Stimulated activated CD8-positive, alpha-beta memory T cell treated with anti-CD3 and anti-CD28 coated beads, Interleukin-7, amount 100 ng/mL, for 24 hours (primary cell): ENCODE measurements at regions not wholly inside any gene's neighbourhood (a gene's known extent, or its start where the extent isn't known, plus 50 kb on each side); places are given as distances from the start of the nearest gene placed in this dataset.

Source experiments
- DNase-seq: peaks from one replicate; pipeline ENCODE4 v3.0.0-alpha.2; 2020; ENCODE audit warnings: low read depth

DNA sequence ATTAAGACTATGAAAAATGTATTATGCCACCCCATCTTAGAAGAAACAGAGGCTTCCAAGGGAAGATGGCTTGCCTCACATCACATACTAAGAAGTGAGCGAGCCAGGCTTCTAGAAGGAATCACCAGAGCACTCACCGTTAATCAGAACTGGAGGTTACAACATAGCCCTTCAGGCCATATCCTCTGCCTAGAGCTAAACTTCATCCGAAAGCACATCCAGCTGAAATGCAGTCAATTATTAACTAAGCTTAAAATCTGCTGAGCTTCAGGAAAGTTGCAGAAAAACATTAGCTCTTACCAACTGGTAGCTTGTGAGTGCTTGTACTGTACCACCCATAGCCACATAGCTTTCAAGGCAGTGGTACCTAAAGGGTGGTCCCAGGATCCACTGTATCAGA, 483.2 kb downstream of the TBL1XR1 start:
- no peak for DNase-seq

DNA sequence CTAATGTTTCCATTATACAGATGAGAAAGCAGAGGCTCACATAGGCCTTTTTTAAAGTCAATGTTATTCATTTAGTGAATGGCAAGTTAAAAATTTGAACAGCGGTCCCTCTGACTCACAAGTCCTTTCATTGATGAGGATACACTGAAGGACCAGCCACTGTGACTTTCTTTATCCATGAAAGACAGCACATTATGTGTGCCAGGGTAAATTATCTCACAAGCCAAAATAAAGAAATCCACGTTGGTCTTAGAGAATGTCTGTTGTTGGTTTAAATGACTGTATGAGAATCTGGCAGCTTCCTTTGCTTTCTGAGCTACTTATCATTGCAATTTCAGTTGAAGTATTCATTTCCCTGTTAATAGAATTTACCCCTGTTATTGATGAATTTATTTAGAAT, 485.1 kb downstream of the TBL1XR1 start:
- no peak for DNase-seq

GRCh38 chr3:176699288-176699687, 498.0 kb downstream of the TBL1XR1 start:
- DNase-seq: no peak

DNA sequence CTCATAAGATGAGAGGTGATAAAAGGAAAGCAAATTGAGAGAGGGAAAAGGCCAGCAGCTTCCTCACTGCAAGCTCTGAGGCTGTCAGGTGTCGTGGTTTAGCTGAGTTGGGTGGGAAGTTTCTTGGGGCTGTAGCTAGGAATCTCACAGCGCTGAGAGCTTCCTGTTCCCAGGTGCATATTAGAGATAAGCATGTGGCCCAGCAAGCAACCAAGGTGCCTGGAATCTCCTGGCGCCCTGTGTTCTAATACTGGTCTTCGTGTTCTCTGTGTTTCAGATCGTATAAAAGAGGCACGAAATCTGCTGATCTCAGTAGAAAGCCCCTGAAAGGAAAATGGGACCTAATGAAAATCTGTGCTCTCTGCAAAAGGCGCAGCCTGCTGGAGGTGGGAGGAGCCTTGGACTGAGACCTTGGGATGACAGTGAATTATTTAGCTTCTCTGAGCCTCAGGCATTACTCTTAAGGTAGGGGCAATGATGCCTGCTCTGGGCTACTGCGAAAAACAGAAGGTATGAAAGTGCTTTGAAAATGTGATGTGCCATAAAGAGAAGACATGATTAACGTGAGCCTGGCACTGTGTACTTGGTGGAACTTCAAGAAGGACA, 499.9 kb downstream of the TBL1XR1 start:
- no peak for DNase-seq

GRCh38 chr3:176696816-176697215, 500.5 kb downstream of the TBL1XR1 start:
- no peak for DNase-seq

DNA sequence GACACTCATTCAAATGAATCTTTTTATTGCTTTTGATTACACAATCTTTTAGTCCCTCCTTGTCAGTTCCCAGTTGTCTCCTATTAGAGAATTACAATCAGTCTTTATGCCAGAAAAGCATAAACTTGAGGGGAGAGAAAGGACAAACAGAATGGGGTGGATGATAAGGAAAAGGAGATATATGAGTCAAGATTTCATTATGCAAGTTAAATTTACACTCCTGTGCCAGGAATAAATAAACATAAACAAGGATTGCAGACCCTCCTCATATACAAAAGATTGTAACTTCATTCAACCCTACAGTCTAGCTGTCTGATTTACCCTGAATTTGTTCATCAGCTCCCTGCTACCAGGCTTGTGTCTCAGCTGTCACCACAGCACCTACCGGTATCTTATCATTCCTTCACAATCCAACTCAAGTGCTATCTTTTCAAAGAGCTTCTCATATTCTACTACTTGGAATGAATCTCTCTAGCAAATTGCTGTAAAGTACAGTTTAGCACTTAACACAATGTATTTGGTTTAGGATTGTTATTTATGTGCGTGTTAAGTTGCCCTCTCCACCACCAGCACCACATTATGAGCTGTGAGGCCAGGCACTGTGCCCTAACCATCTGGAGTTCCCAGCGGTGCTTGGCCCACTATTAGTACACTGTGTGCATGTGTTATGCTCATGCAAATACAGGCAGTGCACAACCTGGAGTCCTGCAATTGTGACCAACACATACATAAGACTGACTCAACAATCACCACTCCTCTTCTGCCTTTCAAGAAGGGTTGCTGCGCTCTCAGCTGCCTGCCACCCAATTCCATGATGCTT, 504.1 kb downstream of the TBL1XR1 start:
- no peak for DNase-seq

GRCh38 chr3:176692199-176692965, 504.9 kb downstream of the TBL1XR1 start:
- no peak for DNase-seq

GRCh38 chr3:176690083-176690869, 507.0 kb downstream of the TBL1XR1 start:
- DNase-seq: no peak

DNA sequence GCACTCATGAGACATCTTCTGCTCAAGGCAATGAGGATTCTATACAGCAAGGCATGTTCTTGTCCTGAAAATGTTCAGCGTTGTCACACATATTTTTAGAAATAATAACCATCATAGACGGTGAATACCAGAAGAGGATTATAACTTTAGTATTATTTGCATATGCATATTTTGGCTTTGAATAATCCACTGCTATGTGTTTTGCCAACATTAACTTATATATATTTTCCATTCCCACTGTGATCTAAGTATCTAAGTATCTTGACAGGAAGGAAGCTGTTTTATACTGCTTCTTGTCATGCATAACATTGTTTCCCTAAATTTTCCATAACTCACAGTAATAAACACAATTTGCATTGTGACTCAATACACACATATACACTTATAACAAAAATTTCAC, 509.5 kb downstream of the TBL1XR1 start:
- no peak for DNase-seq

GRCh38 chr3:176683382-176683781, 513.9 kb downstream of the TBL1XR1 start:
- DNase-seq: no peak

DNA sequence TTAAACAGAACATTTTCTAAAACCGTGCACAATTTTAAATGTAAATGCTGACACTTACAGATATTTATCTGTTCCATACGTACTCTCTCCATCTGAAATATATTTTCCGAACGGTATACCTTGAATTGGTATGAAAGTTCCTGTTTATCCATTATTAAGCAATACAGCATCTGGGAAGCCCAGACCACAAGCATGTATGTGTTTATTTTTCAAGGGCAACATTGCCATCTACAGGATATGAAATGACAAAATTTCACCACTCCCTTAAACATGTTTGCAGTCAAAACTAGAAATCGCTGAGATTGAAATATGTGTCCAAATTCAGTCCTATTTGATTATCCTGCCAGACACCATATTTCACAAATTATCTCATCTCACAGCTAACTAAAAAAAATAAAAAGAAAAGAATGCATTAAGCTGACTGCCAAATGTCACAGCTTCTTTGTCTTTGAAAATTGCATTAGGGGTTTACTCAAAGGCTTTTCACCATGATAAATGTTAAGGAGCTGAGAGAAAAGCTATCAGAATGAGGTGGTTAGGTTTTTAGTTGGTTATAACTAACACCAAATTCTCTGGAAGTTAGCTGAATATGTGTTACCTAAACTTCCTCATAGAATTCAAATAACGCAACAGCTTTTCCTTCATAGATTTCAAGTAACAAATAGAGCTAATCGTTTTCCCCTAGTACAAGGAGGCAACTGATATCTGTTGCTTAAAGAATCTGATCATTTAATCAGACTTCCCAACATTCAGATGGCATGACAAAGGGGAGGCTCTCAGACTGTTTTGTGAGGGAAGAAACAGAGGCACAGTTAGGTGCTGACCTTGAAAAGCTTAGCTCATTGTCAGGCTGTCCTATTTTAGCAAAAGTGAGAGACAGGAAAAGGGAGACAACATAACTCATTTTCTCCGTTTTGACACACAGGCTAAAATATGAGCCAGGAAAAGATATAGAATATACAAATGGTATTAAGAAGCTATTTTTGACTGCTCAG, 533.1 kb downstream of the TBL1XR1 start:
- no peak for DNase-seq

- DNase-seq: no peak
These were observed 533.9 kb downstream of the TBL1XR1 start for GRCh38 chr3:176663387-176663786.

- DNase-seq: no peak
These were observed 535.8 kb downstream of the TBL1XR1 start for GRCh38 chr3:176661432-176661964.

DNA sequence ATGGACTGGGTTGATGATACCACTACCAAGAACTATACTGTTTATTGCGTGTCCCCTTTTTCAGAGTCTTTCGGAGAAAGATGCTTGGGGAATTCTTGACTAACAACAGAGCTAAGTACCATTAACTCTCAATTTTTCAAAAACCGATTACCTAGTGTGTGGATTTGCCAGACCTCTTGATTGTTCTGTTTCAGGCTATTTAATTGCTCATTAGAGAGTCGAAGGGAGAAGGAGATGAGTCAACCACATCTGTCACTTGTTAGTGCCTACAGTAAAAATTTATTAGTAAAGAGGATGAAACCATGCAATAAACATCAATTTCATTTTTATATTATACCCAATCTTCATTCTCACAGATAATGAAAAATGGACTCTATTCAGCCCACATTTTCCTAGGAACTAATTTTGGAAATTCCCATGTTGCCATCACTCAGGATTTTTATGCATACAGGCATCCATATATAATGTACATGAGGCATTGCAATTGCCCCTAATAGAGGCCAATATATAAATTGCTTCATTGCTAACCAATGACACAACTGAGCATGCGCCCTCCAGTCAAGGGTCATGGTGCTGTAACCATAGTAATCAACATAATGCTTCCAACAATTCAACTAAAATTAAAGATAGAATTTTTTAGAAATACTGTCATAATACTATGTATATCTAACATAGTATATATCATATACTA, 541.7 kb downstream of the TBL1XR1 start:
- no peak for DNase-seq

DNA sequence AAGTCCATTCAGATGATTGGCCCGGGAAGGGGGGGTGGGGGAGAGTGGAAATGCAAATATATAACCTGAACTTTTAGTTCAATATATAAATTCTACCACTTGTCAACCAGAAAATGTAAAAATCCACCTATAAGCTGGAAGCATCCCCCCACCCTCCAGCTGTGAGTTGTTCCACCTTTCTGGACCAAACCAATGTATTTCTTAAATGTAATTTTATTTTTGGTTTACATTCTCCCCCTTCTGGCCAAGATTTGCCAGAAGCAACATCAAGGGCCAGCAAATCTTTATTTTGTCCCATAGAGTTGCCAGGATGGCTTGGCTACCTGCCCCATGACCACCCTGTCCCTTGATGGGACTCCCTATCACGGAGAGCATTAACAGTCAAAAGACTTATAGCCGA, 545.7 kb downstream of the TBL1XR1 start:
- no peak for DNase-seq

GRCh38 chr3:176650478-176650877, 546.8 kb downstream of the TBL1XR1 start:
- no peak for DNase-seq

DNA sequence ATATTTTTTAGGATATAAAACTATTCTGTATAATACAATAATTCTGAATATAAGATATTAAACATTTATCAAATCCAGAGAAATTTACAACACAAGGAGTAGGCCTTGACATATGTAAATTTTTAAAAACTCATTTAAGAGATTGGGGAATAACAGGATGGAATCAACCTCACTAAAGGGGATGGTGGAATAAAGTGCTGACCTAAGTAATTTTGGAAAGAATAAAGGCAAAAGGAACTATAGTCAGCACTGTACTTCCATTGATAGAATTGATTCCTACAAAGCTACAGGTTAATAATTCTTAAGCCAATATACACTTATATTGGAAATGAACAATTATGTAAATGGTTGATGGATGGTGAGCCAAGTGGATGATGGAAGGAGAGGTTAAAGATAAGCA, 549.3 kb downstream of the TBL1XR1 start:
- no peak for DNase-seq

DNA sequence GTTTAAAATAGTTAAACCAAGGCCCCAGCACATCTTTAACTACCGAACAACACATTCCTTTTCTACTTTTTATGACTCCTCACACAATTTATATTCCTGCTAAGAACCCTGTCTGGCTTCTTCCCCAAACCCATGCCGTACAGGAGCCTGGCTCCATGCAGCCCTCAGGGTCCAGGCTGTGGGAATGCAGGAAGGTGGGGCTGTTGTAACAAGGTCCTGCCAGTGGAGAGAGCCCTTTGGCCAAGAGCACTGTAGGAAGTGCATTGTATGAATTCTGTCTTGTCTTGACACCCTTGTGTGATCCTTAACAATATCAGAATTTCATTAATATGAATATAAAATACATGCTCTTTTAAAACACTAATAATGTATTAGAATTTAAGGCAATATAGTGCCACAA, 563.8 kb downstream of the TBL1XR1 start:
- no peak for DNase-seq

DNA sequence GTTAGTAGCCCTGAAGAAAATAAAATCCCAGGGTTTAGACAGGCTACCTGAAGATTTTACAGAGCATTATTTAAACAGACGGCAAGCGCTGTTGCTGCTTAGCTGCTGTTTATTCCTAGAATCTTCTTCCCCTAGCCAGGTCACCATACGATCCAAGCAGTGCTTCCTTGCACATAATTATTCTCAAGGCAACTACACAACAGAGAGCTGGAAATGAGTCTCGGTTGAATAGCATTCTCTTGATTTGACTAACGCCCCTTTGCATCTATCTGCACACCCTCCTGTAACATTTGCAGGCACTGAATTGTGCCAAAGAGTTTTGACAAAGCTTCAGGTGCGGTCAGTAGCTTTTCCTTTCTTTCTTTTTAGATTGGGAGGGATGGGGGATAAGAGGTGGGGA, 564.4 kb downstream of the TBL1XR1 start:
- no peak for DNase-seq

DNA sequence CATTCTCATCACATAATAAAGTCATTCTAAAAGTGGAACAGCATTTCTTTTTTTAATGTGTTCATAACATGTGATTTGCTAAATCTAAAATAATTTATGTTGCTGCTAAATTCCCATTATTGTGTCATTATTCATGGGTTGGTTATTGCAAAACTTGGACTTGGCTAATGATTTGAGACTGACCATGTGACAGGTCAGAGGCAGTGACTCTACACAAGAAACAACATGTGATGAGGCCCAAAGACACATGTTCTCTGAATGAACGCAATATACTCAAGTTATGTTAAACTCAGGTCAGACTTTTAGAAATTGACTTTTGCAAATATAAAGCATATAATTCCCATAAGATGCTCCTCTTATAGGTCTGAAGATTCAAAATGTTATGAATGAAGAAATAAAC, 566.1 kb downstream of the TBL1XR1 start:
- no peak for DNase-seq
